ENCODE measurements at regions not wholly inside any gene's neighbourhood (a gene's known extent, or its start where the extent isn't known, plus 50 kb on each side); places are given as distances from the start of the nearest gene placed in this dataset.
A peak's percentile ranks its signal among the peaks of the same experiment; 100 is the strongest.

GRCh38 chr16:62213763-62214162, 177.5 kb upstream of the CDH8 start:
- TF ChIP-seq CTCF (IDR thresholded peaks at IDR 0.05; ENCODE audit: insufficient read depth in 1 of 2, low read depth in 1 of 2, low read length in 1 of 2, severe bottlenecking in 1 of 2, unreplicated experiment in 1 of 2), result peak; percentile 47 to 63
- peaks cover 18% of the 10 kb centered on the region for H3K27me3 Mint-ChIP-seq (ENCODE audit: insufficient read depth, unreplicated experiment)
- H3K4me3 Mint-ChIP-seq (ENCODE audit: unreplicated experiment), result no peak overlapping the region
- ChIA-PET POLR2A (no interaction called here), CTCF (interaction anchor here (1.2 kb wide), 1 partner anchor 23 kb away, joined by 4 read pairs; no protein-coding TSS in a partner anchor)
- no peaks in the 10 kb centered on the region for H3K9me3 Mint-ChIP-seq (ENCODE audit: unreplicated experiment)
- no peak overlapping the region for H3K27ac Mint-ChIP-seq (ENCODE audit: unreplicated experiment)
- intact Hi-C loops (cut with micrococcal nuclease; ENCODE audit: unreplicated experiment), result no loop called here
- Histone ChIP-seq H3K9me3 (no peaks in the 10 kb centered on the region), H3K36me3 (ENCODE audit: control insufficient read depth, insufficient read depth, low read length) (no peaks in the 10 kb centered on the region), H3K4me3 (ENCODE audit: low read depth, low read length) (no peak overlapping the region), H3K27me3 (replicated peaks; ENCODE audit: control insufficient read depth, insufficient read depth, low read length) (no peaks in the 10 kb centered on the region), H3K4me1 (no peaks in the 10 kb centered on the region)
- no TSS peak for BruUV-seq (replicated peaks)
- no peaks in the 10 kb centered on the region for H3K36me3 Mint-ChIP-seq (ENCODE audit: insufficient read depth, unreplicated experiment)
- no peaks in the 10 kb centered on the region for H3K4me1 Mint-ChIP-seq (ENCODE audit: low read depth, unreplicated experiment)
- peak; percentile 24 to 31 for DNase-seq

GRCh38 chr16:62208934-62209333, 172.7 kb upstream of the CDH8 start:
- no peak for TF ChIP-seq CTCF (IDR thresholded peaks at IDR 0.05; ENCODE audit: insufficient read depth in 1 of 2, low read depth in 1 of 2, low read length in 1 of 2, severe bottlenecking in 1 of 2, unreplicated experiment in 1 of 2)
- no peak overlapping the region for H3K4me3 ChIP-seq (ENCODE audit: low read depth, low read length)
- Mint-ChIP-seq H3K4me1 (ENCODE audit: low read depth, unreplicated experiment) (no peaks in the 10 kb centered on the region), H3K36me3 (ENCODE audit: insufficient read depth, unreplicated experiment) (no peaks in the 10 kb centered on the region), H3K9me3 (ENCODE audit: unreplicated experiment) (no peaks in the 10 kb centered on the region), H3K27ac (ENCODE audit: unreplicated experiment) (no peak overlapping the region), H3K4me3 (ENCODE audit: unreplicated experiment) (no peak overlapping the region), H3K27me3 (ENCODE audit: insufficient read depth, unreplicated experiment) (peaks cover 20% of the 10 kb centered on the region)
- intact Hi-C loops (cut with micrococcal nuclease; ENCODE audit: unreplicated experiment), result no loop called here
- H3K9me3 ChIP-seq, result no peaks in the 10 kb centered on the region
- H3K4me1 ChIP-seq, result no peaks in the 10 kb centered on the region
- H3K36me3 ChIP-seq (ENCODE audit: control insufficient read depth, insufficient read depth, low read length), result no peaks in the 10 kb centered on the region
- no TSS peak for BruUV-seq (replicated peaks)
- ChIA-PET POLR2A (no interaction called here), CTCF (no interaction called here)
- no peak for DNase-seq
- no peaks in the 10 kb centered on the region for H3K27me3 ChIP-seq (replicated peaks; ENCODE audit: control insufficient read depth, insufficient read depth, low read length)

GRCh38 chr16:62205459-62205858, 169.2 kb upstream of the CDH8 start:
- no TSS peak for BruUV-seq (replicated peaks)
- Histone ChIP-seq H3K9me3 (no peaks in the 10 kb centered on the region), H3K27me3 (replicated peaks; ENCODE audit: control insufficient read depth, insufficient read depth, low read length) (no peaks in the 10 kb centered on the region), H3K4me1 (no peaks in the 10 kb centered on the region), H3K4me3 (ENCODE audit: low read depth, low read length) (no peak overlapping the region), H3K36me3 (ENCODE audit: control insufficient read depth, insufficient read depth, low read length) (no peaks in the 10 kb centered on the region)
- Mint-ChIP-seq H3K27me3 (ENCODE audit: insufficient read depth, unreplicated experiment) (peaks cover 11% of the 10 kb centered on the region), H3K27ac (ENCODE audit: unreplicated experiment) (no peak overlapping the region), H3K4me3 (ENCODE audit: unreplicated experiment) (no peak overlapping the region), H3K36me3 (ENCODE audit: insufficient read depth, unreplicated experiment) (no peaks in the 10 kb centered on the region), H3K9me3 (ENCODE audit: unreplicated experiment) (no peaks in the 10 kb centered on the region), H3K4me1 (ENCODE audit: low read depth, unreplicated experiment) (no peaks in the 10 kb centered on the region)
- TF ChIP-seq CTCF (IDR thresholded peaks at IDR 0.05; ENCODE audit: insufficient read depth in 1 of 2, low read depth in 1 of 2, low read length in 1 of 2, severe bottlenecking in 1 of 2, unreplicated experiment in 1 of 2), result no peak
- intact Hi-C loops (cut with micrococcal nuclease; ENCODE audit: unreplicated experiment), result no loop called here
- ChIA-PET POLR2A (no interaction called here), CTCF (interaction anchor here (1.0 kb wide), 1 partner anchor 21 kb away, joined by 3 read pairs; no protein-coding TSS in a partner anchor)
- DNase-seq, result no peak
